Inflammatory macrophage (primary cell): ENCODE measurements at regions not wholly inside any gene's neighbourhood (a gene's known extent, or its start where the extent isn't known, plus 50 kb on each side); places are given as distances from the start of the nearest gene placed in this dataset.
"Not testable (repeated sequence)": the region's sequence is repeated elsewhere in the genome, so short reads cannot be mapped to it uniquely, and the experiment has no call there.

Experiments
- DNase-seq, 2 donors: peaks; one replicate each; pipeline ENCODE4 v3.0.0-alpha.2; 2020 to 2022

GRCh38 chr4:33111117-33111516 lies 2390.9 kb downstream of the PCDH7 start:
- no peak for DNase-seq

- DNase-seq: no peak
These were observed 2396.7 kb downstream of the PCDH7 start for GRCh38 chr4:33116871-33117270.

GRCh38 chr4:33126002-33126401 lies 2405.8 kb downstream of the PCDH7 start:
- DNase-seq: no peak

- not testable (repeated sequence) for DNase-seq
These were observed 2410.5 kb downstream of the PCDH7 start for GRCh38 chr4:33130662-33131061.

- DNase-seq: no peak
These were observed 2413.6 kb downstream of the PCDH7 start for GRCh38 chr4:33133723-33134122.

- no peak for DNase-seq
These were observed 2414.2 kb downstream of the PCDH7 start for GRCh38 chr4:33134366-33134765.

GRCh38 chr4:33149658-33150524 lies 2429.7 kb downstream of the PCDH7 start:
- no peak for DNase-seq

GRCh38 chr4:33150525-33150910 lies 2430.3 kb downstream of the PCDH7 start:
- DNase-seq: no peak

GRCh38 chr4:33160126-33160525 lies 2440.0 kb downstream of the PCDH7 start:
- no peak for DNase-seq

- DNase-seq: no peak
These were observed 2441.0 kb downstream of the PCDH7 start for GRCh38 chr4:33161202-33161601.

- DNase-seq: no peak
These were observed 2442.0 kb downstream of the PCDH7 start for GRCh38 chr4:33162122-33162521.

- DNase-seq: no peak
These were observed 2451.8 kb downstream of the PCDH7 start for GRCh38 chr4:33171873-33172525.

- no peak for DNase-seq
These were observed 2456.4 kb downstream of the PCDH7 start for GRCh38 chr4:33176566-33176965.

GRCh38 chr4:33184657-33185290 lies 2464.6 kb downstream of the PCDH7 start:
- peak; percentile 2 to 30 for DNase-seq

GRCh38 chr4:33187035-33187434 lies 2466.9 kb downstream of the PCDH7 start:
- DNase-seq: no peak

GRCh38 chr4:33188733-33189132 lies 2468.6 kb downstream of the PCDH7 start:
- DNase-seq: no peak

GRCh38 chr4:33189169-33189568 lies 2469.0 kb downstream of the PCDH7 start:
- no peak for DNase-seq

GRCh38 chr4:33193109-33193508 lies 2472.9 kb downstream of the PCDH7 start:
- DNase-seq: no peak

GRCh38 chr4:33200377-33200776 lies 2480.2 kb downstream of the PCDH7 start:
- no peak for DNase-seq

GRCh38 chr4:33218238-33218637 lies 2498.1 kb downstream of the PCDH7 start:
- DNase-seq: no peak

GRCh38 chr4:33226133-33226532 lies 2506.0 kb downstream of the PCDH7 start:
- DNase-seq: no peak

GRCh38 chr4:33226783-33227182 lies 2506.6 kb downstream of the PCDH7 start:
- no peak for DNase-seq

GRCh38 chr4:33255094-33255493 lies 2534.9 kb downstream of the PCDH7 start:
- DNase-seq: no peak

GRCh38 chr4:33255507-33255906 lies 2535.3 kb downstream of the PCDH7 start:
- no peak for DNase-seq
